ENCODE measurements at regions not wholly inside any gene's neighbourhood (a gene's known extent, or its start where the extent isn't known, plus 50 kb on each side); places are given as distances from the start of the nearest gene placed in this dataset.

GRCh38 chr3:88955274-88955673 lies 152.1 kb upstream of the EPHA3 start:
- no peak overlapping the region for H3K4ac ChIP-seq (replicated peaks; ENCODE audit: insufficient read length, low read depth, low read length)
- no peak overlapping the region for H3K27ac ChIP-seq (ENCODE audit: low read depth, low read length)
- no peaks in the 10 kb centered on the region for H3K9me3 ChIP-seq (ENCODE audit: insufficient read depth in 2 of 2, low read depth in 1 of 2, low read length in 1 of 2)
- no peak overlapping the region for H2BK20ac ChIP-seq (ENCODE audit: low read length)
- ChIA-PET CTCF (ENCODE audit: partially characterized antibody) (no interaction called here), POLR2A (ENCODE audit: partially characterized antibody) (no interaction called here)
- no peaks in the 10 kb centered on the region for H4K20me1 ChIP-seq (replicated peaks in 1 of 2; ENCODE audit: control insufficient read depth in 1 of 2, insufficient read depth in 2 of 2, low read length in 2 of 2)
- no peak overlapping the region for H2AFZ ChIP-seq (ENCODE audit: low read length)
- no peak overlapping the region for H3K14ac ChIP-seq (ENCODE audit: insufficient read length)
- no peak overlapping the region for H4K91ac ChIP-seq (replicated peaks; ENCODE audit: insufficient read length, low read length)
- no peak overlapping the region for H3K4me2 ChIP-seq (ENCODE audit: insufficient read depth in 1 of 2, low read depth in 2 of 2, low read length in 2 of 2)
- H2BK120ac ChIP-seq (replicated peaks; ENCODE audit: low read depth, low read length) = no peak overlapping the region
- no peak overlapping the region for H3K56ac ChIP-seq (replicated peaks; ENCODE audit: insufficient read length, low read depth, low read length)
- no peak for FAIRE-seq
- H3K4me3 ChIP-seq (ENCODE audit: extremely low read depth in 1 of 4, insufficient read depth in 2 of 4, low read depth in 3 of 4, low read length in 4 of 4) = no peak overlapping the region
- H2AK5ac ChIP-seq (ENCODE audit: low read depth, low read length) = no peak overlapping the region
- no peaks in the 10 kb centered on the region for H3K36me3 ChIP-seq (ENCODE audit: control insufficient read depth in 2 of 4, insufficient read depth in 4 of 4, low read length in 3 of 4)
- 89% methylated on average over 7 of the region's 8 CpGs; no CpG with 5 or more reads in 1 of the 2 experiments for WGBS, 2 experiments (ENCODE audit: extremely low coverage in 1 of 2, insufficient coverage in 1 of 2, insufficient read length in 1 of 2, insufficient replicate concordance in 2 of 2, low coverage in 1 of 2, low lambda C conversion rate in 2 of 2, missing lambda C conversion rate in 1 of 2)
- no peak for TF ChIP-seq SRF (IDR thresholded peaks at IDR 0.05; ENCODE audit: low read depth, low read length)
- no peak for TF ChIP-seq SIRT6 (IDR thresholded peaks at IDR 0.05; ENCODE audit: low read length)
- TF ChIP-seq KDM4A (IDR thresholded peaks at IDR 0.05; ENCODE audit: low read depth, low read length, severe bottlenecking) = no peak
- TF ChIP-seq TAF7 (optimal IDR thresholded peaks at IDR 0.05; ENCODE audit: borderline replicate concordance, low read depth, low read length) = no peak
- no peak for TF ChIP-seq KDM1A (IDR thresholded peaks at IDR 0.05; ENCODE audit: borderline replicate concordance, low read length)
- no peak for TF ChIP-seq GABPA (IDR thresholded peaks at IDR 0.05; ENCODE audit: borderline replicate concordance, insufficient read depth, low read length)
- no peak for TF ChIP-seq SUZ12 (IDR thresholded peaks at IDR 0.05; ENCODE audit: low read length)
- no peak for TF ChIP-seq SIX5 (IDR thresholded peaks at IDR 0.05; ENCODE audit: low read depth, low read length)
- no peak for TF ChIP-seq PHF8 (conservative IDR thresholded peaks at IDR 0.05; ENCODE audit: low read depth, low read length)
- TF ChIP-seq YY1 (IDR thresholded peaks at IDR 0.05; ENCODE audit: low read depth, low read length) = no peak
- TF ChIP-seq TEAD4 (IDR thresholded peaks at IDR 0.05; ENCODE audit: low read depth, low read length) = no peak
- H3K23me2 ChIP-seq (ENCODE audit: low read depth, low read length) = no peaks in the 10 kb centered on the region
- H3K27me3 ChIP-seq (replicated peaks in 1 of 4; ENCODE audit: control insufficient read depth in 3 of 4, extremely low read depth in 1 of 4, insufficient read depth in 3 of 4, low read length in 3 of 4) = no peaks in the 10 kb centered on the region
- no peaks in the 10 kb centered on the region for H3K79me1 ChIP-seq (ENCODE audit: low read depth, low read length)
- H4K5ac ChIP-seq (ENCODE audit: insufficient read length, low read depth, low read length) = no peak overlapping the region
- H2BK12ac ChIP-seq (ENCODE audit: low read depth, low read length) = no peak overlapping the region
- H3K23ac ChIP-seq (ENCODE audit: insufficient read length) = no peak overlapping the region
- H2BK5ac ChIP-seq (ENCODE audit: low read depth, low read length) = no peak overlapping the region
- H3K9ac ChIP-seq (replicated peaks in 1 of 4; ENCODE audit: extremely low read depth in 1 of 4, low read depth in 3 of 4, low read length in 3 of 4) = no peak overlapping the region
- no peak overlapping the region for H4K8ac ChIP-seq (ENCODE audit: extremely low read depth, insufficient read depth, low read length)
- no peak overlapping the region for H2BK15ac ChIP-seq (ENCODE audit: low read length)
- H3K79me2 ChIP-seq (ENCODE audit: control insufficient read depth in 1 of 2, insufficient read depth in 2 of 2, low read length in 2 of 2) = no peaks in the 10 kb centered on the region
- H3K18ac ChIP-seq (ENCODE audit: extremely low read depth, low read length) = no peak overlapping the region
- no peak for DNase-seq (ENCODE audit: low read depth in 1 of 2, low spot score in 2 of 2)
- H3K4me1 ChIP-seq (replicated peaks in 1 of 4; ENCODE audit: control insufficient read depth in 3 of 4, insufficient read depth in 4 of 4, low read length in 3 of 4) = no peaks in the 10 kb centered on the region

All from H1 (cell line).